HepG2 (cell line): ENCODE measurements at regions not wholly inside any gene's neighbourhood (a gene's known extent, or its start where the extent isn't known, plus 50 kb on each side); places are given as distances from the start of the nearest gene placed in this dataset.

Experiments
- ATAC-seq: fragments of 200-7000 bp; cut with Tn5 transposase; 3 replicates; pipeline ENCODE4 v1.9.1; 2020; ENCODE audit warnings: mild to moderate bottlenecking, moderate library complexity
- BruUV-seq: library from RNA; stranded (reverse); fragments of 400-500 nt; replicated peaks from 2 replicates; lab custom pipeline; 2021; lab: Mats Ljungman, UMichigan
- CTCF ChIA-PET: fragments of 300-600 bp; formaldehyde crosslinking; extraction: SDS; loops from one replicate; lab custom pipeline; 2021; ENCODE audit warnings: low total read pairs, inconsistent platforms, low intra/inter-chr PET ratio; lab: Yijun Ruan, JAX
- POLR2A ChIA-PET: fragments of 350-600 bp; sonication (Branson Sonifier 250); formaldehyde crosslinking; loops from one replicate; lab custom pipeline; 2020; ENCODE audit warnings: antibody characterized with exemption, inconsistent platforms; lab: Yijun Ruan, JAX
- DNase-seq: peaks from one replicate; pipeline ENCODE4 v3.0.0-alpha.2; 2015; ENCODE audit warnings: low spot score
- FAIRE-seq: peaks from 3 replicates; lab custom pipeline; 2011; peaks lifted over from hg19 to GRCh38; lab: Jason Lieb, UNC
- H2AFZ ChIP-seq: one replicate; pipeline ENCODE4 v1.6.1; 2011; ENCODE audit warnings: low read length, inconsistent platforms
- H3K27ac ChIP-seq: fragments of 300-600 bp; 3 replicates; pipeline ENCODE4 v1.8.0; 2011; ENCODE audit warnings: mixed run types, mild to moderate bottlenecking, mixed read lengths, low read length, inconsistent platforms; ENCODE audit not compliant: insufficient read depth; ENCODE audit errors: extremely low read length
- H3K27me3 ChIP-seq, 2 experiments: fragments of 200-600 bp in 1 of 2; 2 replicates in 1 of 2; 3 replicates in 1 of 2; pipeline versions ENCODE4 v1.6.0 to v1.8.0; 2011; ENCODE audit warnings: low read length in 2 of 2, mild to moderate bottlenecking in 2 of 2, moderate library complexity in 2 of 2, inconsistent platforms in 1 of 2; ENCODE audit not compliant: insufficient read depth in 2 of 2, control insufficient read depth in 1 of 2
- H3K36me3 ChIP-seq, 2 experiments: fragments of 200-600 bp in 1 of 2; replicated peaks in 1 of 2; 2 replicates in 1 of 2; 3 replicates in 1 of 2; pipeline versions ENCODE4 v1.5.1 to v1.8.0; 2011; ENCODE audit warnings: low read length in 2 of 2, inconsistent platforms in 1 of 2; ENCODE audit not compliant: insufficient read depth in 2 of 2, control insufficient read depth in 1 of 2
- H3K4me1 ChIP-seq: 2 replicates; pipeline ENCODE4 v1.5.1; 2012; ENCODE audit warnings: low read length, inconsistent platforms; ENCODE audit not compliant: insufficient read depth
- H3K4me2 ChIP-seq: 2 replicates; pipeline ENCODE4 v1.6.0; 2011; ENCODE audit warnings: low read depth, low read length, inconsistent platforms
- H3K4me3 ChIP-seq, 3 experiments: fragments of 200-600 bp in 1 of 3; sonication (generic), shearing (Covaris generic) in 1 of 3; replicated peaks in 1 of 3; 2 replicates each; pipeline ENCODE4 v1.5.1; 2011 to 2016; ENCODE audit warnings: low read length in 3 of 3, inconsistent platforms in 2 of 3, low read depth in 2 of 3, mild to moderate bottlenecking in 2 of 3, control low read depth in 1 of 3, mixed read lengths in 1 of 3; ENCODE audit not compliant: insufficient read depth in 1 of 3
- H3K79me2 ChIP-seq: one replicate; pipeline ENCODE4 v1.6.1; 2011; ENCODE audit warnings: low read length, inconsistent platforms; ENCODE audit not compliant: insufficient read depth
- H3K9ac ChIP-seq: 2 replicates; pipeline ENCODE4 v1.6.0; 2011; ENCODE audit warnings: mild to moderate bottlenecking, low read depth, low read length, inconsistent platforms; ENCODE audit not compliant: insufficient read depth
- H3K9me3 ChIP-seq: 2 replicates; pipeline ENCODE4 v1.5.1; 2012; ENCODE audit warnings: mild to moderate bottlenecking, low read length
- H4K20me1 ChIP-seq: 2 replicates; pipeline ENCODE4 v1.6.0; 2011; ENCODE audit warnings: inconsistent platforms, mild to moderate bottlenecking, low read length, moderate library complexity; ENCODE audit not compliant: insufficient read depth
- ARID4A ChIP-seq: sonication (generic); formaldehyde crosslinking; IDR thresholded peaks from 2 replicates; pipeline ENCODE4 v1.5.0; 2020; ENCODE audit warnings: mild to moderate bottlenecking, missing genetic modification reagents, borderline replicate concordance
- DMTF1 ChIP-seq: sonication (generic); formaldehyde crosslinking; IDR thresholded peaks from 2 replicates; pipeline ENCODE4 v1.4.0; 2020; ENCODE audit warnings: mild to moderate bottlenecking, missing genetic modification reagents
- ELF4 ChIP-seq: sonication (generic); formaldehyde crosslinking; IDR thresholded peaks from 2 replicates; pipeline ENCODE4 v1.5.0; 2020; ENCODE audit warnings: missing genetic modification reagents, mild to moderate bottlenecking, moderate library complexity, borderline replicate concordance
- MAF1 ChIP-seq: sonication (generic); formaldehyde crosslinking; IDR thresholded peaks from 2 replicates; pipeline ENCODE4 v1.5.0; 2020; ENCODE audit warnings: missing genetic modification reagents, borderline replicate concordance
- PHF5A ChIP-seq: IDR thresholded peaks from one replicate; pipeline ENCODE4 v1.6.1; 2018; ENCODE audit warnings: low read depth, missing genetic modification reagents; ENCODE audit not compliant: unreplicated experiment
- ZMYM2 ChIP-seq: sonication (generic); formaldehyde crosslinking; IDR thresholded peaks from 2 replicates; pipeline ENCODE4 v1.8.0; 2022; ENCODE audit warnings: mild to moderate bottlenecking, missing genetic modification reagents
- ZNF138 ChIP-seq: sonication (generic); formaldehyde crosslinking; IDR thresholded peaks from 2 replicates; pipeline ENCODE4 v1.5.0; 2020; ENCODE audit warnings: mild to moderate bottlenecking, low read depth, missing genetic modification reagents
- ZNF207 ChIP-seq: fragments of 450-650 bp; IDR thresholded peaks from 2 replicates; pipeline ENCODE4 v1.6.1; 2016; ENCODE audit warnings: antibody characterized with exemption, borderline replicate concordance
- ZNF564 ChIP-seq: sonication (generic); formaldehyde crosslinking; IDR thresholded peaks from 2 replicates; pipeline ENCODE4 v1.8.1; 2023; ENCODE audit warnings: mild to moderate bottlenecking, missing genetic modification reagents
- in situ Hi-C: cut with HindIII; loops from 2 replicates; pipeline ENCODE4 v1.10.0; 2017; ENCODE audit warnings: low pct_unique_long_range_greater_than_20kb; ENCODE audit not compliant: extremely low pct_ligation_motif_present
- intact Hi-C: fragments of 100-400 bp; cut with micrococcal nuclease; formaldehyde crosslinking; loops from one replicate; pipeline ENCODE4 v1.10.0; 2022; ENCODE audit not compliant: unreplicated experiment
- TF ChIP-seq, protein P1 (sequence below): sonication (generic); formaldehyde crosslinking; IDR thresholded peaks from 2 replicates; pipeline ENCODE4 v1.4.0; 2020; ENCODE audit warnings: missing genetic modification reagents
- TF ChIP-seq, protein P2 (sequence below): sonication (generic); formaldehyde crosslinking; IDR thresholded peaks from 2 replicates; pipeline ENCODE4 v1.5.0; 2020; ENCODE audit warnings: mild to moderate bottlenecking, missing genetic modification reagents, moderate library complexity

DNA sequence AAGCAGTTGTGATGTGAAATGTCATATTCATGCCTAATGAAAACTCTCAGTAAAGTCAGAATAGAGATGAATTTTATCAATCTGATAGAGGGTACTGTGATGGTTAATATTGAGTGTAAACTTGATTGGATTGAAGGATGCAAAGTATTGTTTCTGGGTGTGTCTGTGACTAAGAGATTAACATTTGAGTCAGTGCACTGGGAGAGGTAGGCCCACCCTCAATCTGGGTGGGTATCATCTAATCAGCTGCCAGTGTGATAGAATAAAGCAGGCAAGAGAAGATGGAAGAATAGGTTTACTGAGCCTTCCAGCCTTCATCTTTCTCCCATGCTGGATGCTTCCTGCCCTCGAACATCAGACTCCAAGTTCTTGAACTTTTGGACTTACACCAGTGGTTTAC is 124.3 kb downstream of the CENPW start (continued):
- TF ChIP-seq ARID4A = no peak
- TF ChIP-seq ZNF564 (CRISPR knock-in tag) = no peak
- TF ChIP-seq DMTF1 = no peak

- TF ChIP-seq PHF5A = no peak
- no peak for TF ChIP-seq ZNF207
- no peak for TF ChIP-seq ZMYM2 (CRISPR knock-in tag)
- no peak for TF ChIP-seq MAF1
- TF ChIP-seq, protein P1, sequence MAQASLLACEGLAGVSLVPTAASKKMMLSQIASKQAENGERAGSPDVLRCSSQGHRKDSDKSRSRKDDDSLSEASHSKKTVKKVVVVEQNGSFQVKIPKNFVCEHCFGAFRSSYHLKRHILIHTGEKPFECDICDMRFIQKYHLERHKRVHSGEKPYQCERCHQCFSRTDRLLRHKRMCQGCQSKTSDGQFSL (CRISPR knock-in tag) = no peak
- no peak for TF ChIP-seq ZNF138
- no peak for TF ChIP-seq ELF4 (CRISPR knock-in tag)
- TF ChIP-seq, protein P2, sequence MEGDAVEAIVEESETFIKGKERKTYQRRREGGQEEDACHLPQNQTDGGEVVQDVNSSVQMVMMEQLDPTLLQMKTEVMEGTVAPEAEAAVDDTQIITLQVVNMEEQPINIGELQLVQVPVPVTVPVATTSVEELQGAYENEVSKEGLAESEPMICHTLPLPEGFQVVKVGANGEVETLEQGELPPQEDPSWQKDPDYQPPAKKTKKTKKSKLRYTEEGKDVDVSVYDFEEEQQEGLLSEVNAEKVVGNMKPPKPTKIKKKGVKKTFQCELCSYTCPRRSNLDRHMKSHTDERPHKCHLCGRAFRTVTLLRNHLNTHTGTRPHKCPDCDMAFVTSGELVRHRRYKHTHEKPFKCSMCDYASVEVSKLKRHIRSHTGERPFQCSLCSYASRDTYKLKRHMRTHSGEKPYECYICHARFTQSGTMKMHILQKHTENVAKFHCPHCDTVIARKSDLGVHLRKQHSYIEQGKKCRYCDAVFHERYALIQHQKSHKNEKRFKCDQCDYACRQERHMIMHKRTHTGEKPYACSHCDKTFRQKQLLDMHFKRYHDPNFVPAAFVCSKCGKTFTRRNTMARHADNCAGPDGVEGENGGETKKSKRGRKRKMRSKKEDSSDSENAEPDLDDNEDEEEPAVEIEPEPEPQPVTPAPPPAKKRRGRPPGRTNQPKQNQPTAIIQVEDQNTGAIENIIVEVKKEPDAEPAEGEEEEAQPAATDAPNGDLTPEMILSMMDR (CRISPR knock-in tag) = no peak
- intact Hi-C loops = no loop called here
- ATAC-seq = no peak
- no peaks in the 10 kb centered on the region for H3K36me3 ChIP-seq
- H3K9ac ChIP-seq = no peak overlapping the region
- H3K9me3 ChIP-seq = no peaks in the 10 kb centered on the region
- no peaks in the 10 kb centered on the region for H3K79me2 ChIP-seq
- no peaks in the 10 kb centered on the region for H4K20me1 ChIP-seq
- H3K27me3 ChIP-seq = no peaks in the 10 kb centered on the region
- ChIA-PET POLR2A (no interaction called here), CTCF (no interaction called here)
- FAIRE-seq = no peak
- no peak overlapping the region for H3K27ac ChIP-seq
- no peaks in the 10 kb centered on the region for H3K4me1 ChIP-seq
- no TSS peak for BruUV-seq
- DNase-seq = no peak
- in situ Hi-C loops = no loop called here
- no peak overlapping the region for H2AFZ ChIP-seq
- H3K4me3 ChIP-seq = no peak overlapping the region
- H3K4me2 ChIP-seq = no peak overlapping the region
Observed at GRCh38 chr6:126475449-126475848, 135.5 kb downstream of the CENPW start.
